Activated naive CD8-positive, alpha-beta T cell treated with anti-CD3 and anti-CD28 coated beads, Interleukin-2, amount 10 ng/mL, durations not matched to agents 7 days and 5 days (primary cell): ENCODE measurements at regions not wholly inside any gene's neighbourhood (a gene's known extent, or its start where the extent isn't known, plus 50 kb on each side); places are given as distances from the start of the nearest gene placed in this dataset.
A peak's percentile ranks its signal among the peaks of the same experiment; 100 is the strongest.
"Not testable (repeated sequence)": the region's sequence is repeated elsewhere in the genome, so short reads cannot be mapped to it uniquely, and the experiment has no call there.

Experiments used
- ATAC-seq: fragments of 150-1000 bp; cut with Tn5 transposase; one replicate; pipeline ENCODE4 v1.10.0; 2021; ENCODE audit warnings: low read depth, moderate library complexity
- POLR2A ChIA-PET: fragments of 350-600 bp; sonication (Branson Sonifier 250); formaldehyde crosslinking; loops from one replicate; lab custom pipeline; 2021; ENCODE audit warnings: antibody characterized with exemption; lab: Charles Lee
- DNase-seq: peaks from one replicate; pipeline ENCODE4 v3.0.0; 2021
- H3K27ac Mint-ChIP-seq: one replicate; pipeline ENCODE4 v1.8.0; 2022; ENCODE audit warnings: mild to moderate bottlenecking, mixed read lengths
- H3K27me3 Mint-ChIP-seq: one replicate; pipeline ENCODE4 v1.8.0; 2022; ENCODE audit warnings: mild to moderate bottlenecking, moderate library complexity, mixed read lengths
- H3K36me3 Mint-ChIP-seq: one replicate; pipeline ENCODE4 v1.8.0; 2021; ENCODE audit warnings: mild to moderate bottlenecking, mixed read lengths
- H3K4me1 Mint-ChIP-seq: one replicate; pipeline ENCODE4 v1.8.0; 2021; ENCODE audit warnings: mixed read lengths
- H3K4me3 Mint-ChIP-seq: one replicate; pipeline ENCODE4 v1.8.0; 2022; ENCODE audit warnings: mild to moderate bottlenecking, moderate library complexity, mixed read lengths
- H3K9me3 Mint-ChIP-seq: one replicate; pipeline ENCODE4 v1.8.0; 2021; ENCODE audit warnings: mixed read lengths

DNA sequence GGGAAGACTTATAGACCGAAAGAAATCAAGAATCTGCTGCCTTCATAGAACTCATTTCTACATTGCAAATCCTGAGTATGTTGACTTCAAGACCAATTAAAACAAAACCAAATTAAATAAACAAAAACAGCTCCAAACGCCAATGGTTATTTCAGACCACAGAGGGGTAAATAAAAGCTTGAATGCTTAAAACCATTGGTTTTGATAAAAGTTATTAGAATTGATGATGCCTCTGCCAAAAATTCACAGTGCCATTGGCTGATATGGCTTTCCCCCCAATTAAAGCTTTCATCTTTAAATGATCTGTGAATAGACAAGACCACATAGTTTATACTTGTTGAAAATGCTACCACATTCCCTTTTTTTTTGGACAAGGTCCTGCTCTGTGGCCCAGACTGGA lies 188.5 kb downstream of the NFKBIZ start:
- ATAC-seq (no peak), DNase-seq (no peak)
- Mint-ChIP-seq H3K36me3 (peaks cover 16% of the 10 kb centered on the region), H3K27ac (no peak overlapping the region), H3K4me3 (no peak overlapping the region), H3K9me3 (peaks cover 11% of the 10 kb centered on the region), H3K4me1 (no peaks in the 10 kb centered on the region), H3K27me3 (no peaks in the 10 kb centered on the region)
- POLR2A ChIA-PET, result interaction anchor here (1.0 kb wide), 1 partner anchor 188 kb away, joined by 4 read pairs; the partner anchor contains the start of gene NFKBIZ

DNA sequence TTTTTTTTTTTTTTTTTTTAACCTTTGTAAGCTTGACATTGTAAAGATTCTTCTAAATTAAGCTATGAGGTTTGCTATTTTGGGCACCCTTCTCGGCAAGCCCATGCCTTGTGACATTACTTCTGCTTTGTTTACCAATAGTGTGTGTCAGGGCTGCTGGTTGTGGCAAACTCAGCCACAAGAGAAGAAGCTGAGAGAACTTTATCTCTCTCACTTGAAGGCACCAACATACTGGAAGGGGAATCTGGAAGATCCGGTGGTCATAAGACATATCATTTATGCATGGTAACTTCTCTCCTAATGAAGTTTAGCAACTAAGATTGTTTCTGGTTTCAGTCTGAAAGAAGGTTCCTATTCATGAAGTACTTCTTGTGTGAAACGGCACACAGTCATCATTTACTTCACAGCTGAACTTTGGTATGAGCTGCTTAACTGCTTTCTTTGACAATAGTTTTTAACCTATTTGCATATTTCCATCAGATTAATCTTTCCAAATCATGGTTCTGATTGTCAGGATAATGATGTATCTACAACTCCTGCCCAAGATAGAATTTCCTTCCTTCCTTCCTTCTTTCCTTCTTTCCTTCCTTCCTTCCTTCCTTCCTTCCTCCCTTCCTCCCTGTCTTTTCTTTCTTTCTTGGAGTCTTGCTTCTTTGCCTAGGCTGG lies 189.3 kb downstream of the NFKBIZ start:
- POLR2A ChIA-PET, result no interaction called here
- Mint-ChIP-seq H3K27me3 (no peaks in the 10 kb centered on the region), H3K36me3 (peaks cover 16% of the 10 kb centered on the region), H3K27ac (no peak overlapping the region), H3K4me3 (no peak overlapping the region), H3K9me3 (peaks cover 11% of the 10 kb centered on the region), H3K4me1 (no peaks in the 10 kb centered on the region)
- ATAC-seq (no peak), DNase-seq (no peak)

DNA sequence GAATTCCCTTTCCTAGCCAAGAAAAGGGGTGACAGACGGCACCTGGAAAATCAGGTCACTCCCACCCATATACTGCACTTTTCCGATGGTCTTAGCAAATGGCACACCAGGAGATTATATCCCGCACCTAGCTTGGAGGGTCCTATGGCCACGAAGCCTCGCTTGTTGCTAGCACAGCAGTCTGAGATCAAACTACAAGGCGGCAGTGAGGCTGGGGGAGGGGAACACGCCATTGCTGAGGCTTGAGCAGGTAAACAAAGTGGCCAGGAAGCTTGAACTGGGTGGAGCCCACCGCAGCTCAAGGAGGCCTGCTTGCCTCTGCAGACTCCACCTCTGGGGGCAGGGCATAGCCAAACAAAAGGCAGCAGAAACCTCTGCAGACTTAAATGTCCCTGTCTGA lies 190.8 kb downstream of the NFKBIZ start:
- H3K4me3 Mint-ChIP-seq, ATAC-seq, H3K4me1 Mint-ChIP-seq, H3K27me3 Mint-ChIP-seq, DNase-seq, H3K27ac Mint-ChIP-seq, POLR2A ChIA-PET: not testable (repeated sequence)
- Mint-ChIP-seq H3K9me3 (peaks cover 14% of the 10 kb centered on the region), H3K36me3 (peaks cover 18% of the 10 kb centered on the region)

DNA sequence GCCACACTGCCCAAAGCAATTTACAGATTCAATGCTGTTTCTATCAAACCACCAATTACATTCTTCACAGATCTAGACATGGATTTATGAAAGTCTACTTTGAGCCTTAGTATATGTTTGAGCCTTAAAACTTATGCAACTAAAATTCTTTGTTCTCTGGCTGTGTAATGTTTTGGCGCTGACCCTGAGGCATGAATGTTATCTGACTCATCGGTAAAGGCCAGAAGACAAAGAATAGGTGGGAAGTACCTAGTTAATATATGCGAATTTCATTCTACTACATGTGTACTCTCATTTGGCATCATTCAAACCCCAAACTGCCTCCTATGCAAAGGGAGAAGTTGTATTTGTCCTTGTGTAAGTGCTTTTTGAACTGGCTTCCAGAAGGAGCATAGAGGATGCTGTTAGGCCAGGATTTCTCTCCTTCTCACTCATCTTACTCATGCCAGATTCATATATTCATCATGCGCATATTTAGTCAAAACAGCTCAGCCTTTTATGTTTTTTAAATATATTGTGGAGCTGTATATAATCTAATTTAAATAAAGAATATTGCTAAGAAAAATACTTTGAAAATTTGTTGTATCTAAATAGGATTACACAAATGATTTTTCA lies 204.2 kb downstream of the NFKBIZ start:
- Mint-ChIP-seq H3K27ac (no peak overlapping the region), H3K4me1 (peaks cover 17% of the 10 kb centered on the region)
- POLR2A ChIA-PET, result no interaction called here

DNA sequence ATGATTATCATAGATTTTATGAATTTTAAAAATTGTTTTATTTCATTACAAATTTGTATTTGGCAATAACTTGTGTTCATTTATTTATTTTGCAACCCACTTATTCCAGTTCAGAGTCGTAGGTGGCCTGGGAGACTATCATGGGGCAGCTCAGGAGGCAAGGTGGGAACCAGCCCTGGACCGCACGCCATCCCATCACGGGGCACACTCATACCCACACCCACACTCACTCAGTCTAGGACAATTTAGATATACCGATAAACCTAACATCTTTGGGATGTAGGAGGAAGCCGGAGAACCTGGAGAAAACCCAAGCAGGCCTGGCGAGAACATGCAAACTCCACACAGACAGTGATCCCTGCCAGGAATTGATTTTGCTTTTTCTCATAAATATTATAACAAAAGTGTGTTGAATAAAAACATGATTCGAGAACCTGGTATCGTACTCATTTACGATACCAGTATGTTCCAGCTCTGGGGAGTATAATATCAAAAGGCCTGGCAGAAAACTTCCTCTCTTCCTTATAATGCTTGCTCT lies 205.3 kb downstream of the NFKBIZ start:
- DNase-seq (no peak), ATAC-seq (no peak)
- Mint-ChIP-seq H3K36me3 (peaks cover 36% of the 10 kb centered on the region), H3K4me1 (peaks cover 28% of the 10 kb centered on the region), H3K27ac (no peak overlapping the region), H3K4me3 (no peak overlapping the region), H3K27me3 (no peaks in the 10 kb centered on the region), H3K9me3 (peaks cover 23% of the 10 kb centered on the region)
- POLR2A ChIA-PET, result no interaction called here

More for the DNA sequence above, 204.2 kb downstream of the NFKBIZ start:
- H3K27me3 Mint-ChIP-seq, result no peaks in the 10 kb centered on the region
- peaks cover 41% of the 10 kb centered on the region for H3K36me3 Mint-ChIP-seq
- no peak overlapping the region for H3K4me3 Mint-ChIP-seq
- DNase-seq (no peak), ATAC-seq (no peak)
- H3K9me3 Mint-ChIP-seq, result peaks cover 32% of the 10 kb centered on the region

DNA sequence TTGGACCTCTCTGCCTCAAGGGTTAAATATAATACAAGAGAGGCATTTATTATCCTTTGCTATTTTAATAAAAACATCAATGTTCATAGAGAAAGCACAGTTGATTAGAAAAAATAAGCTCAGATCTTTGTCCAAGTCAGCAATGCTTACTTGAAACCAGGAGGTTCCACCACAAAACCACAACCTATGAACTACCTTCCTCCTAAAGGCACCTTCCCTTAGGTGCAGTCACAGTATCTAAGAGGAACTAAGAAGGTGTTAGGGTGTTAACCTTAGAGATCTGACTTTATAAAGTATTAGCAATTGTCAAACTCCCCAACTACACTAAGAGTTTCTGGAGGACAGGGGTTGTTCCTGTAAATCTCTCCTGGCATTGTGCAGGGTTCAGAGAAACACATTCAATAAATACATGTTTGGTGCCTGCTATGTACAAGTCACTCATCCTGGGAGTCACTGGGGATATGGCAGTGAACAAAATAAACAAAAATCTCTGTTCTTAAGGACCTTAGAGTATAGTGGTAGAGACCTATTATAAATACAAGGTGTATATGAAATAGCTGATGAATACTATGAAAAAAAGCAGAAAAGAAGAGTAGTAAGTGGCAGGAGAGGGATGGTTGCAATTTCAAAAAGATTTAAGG lies 208.6 kb downstream of the NFKBIZ start:
- Mint-ChIP-seq H3K27me3 (no peaks in the 10 kb centered on the region), H3K27ac (peak overlapping the region; percentile 84), H3K36me3 (peaks cover 19% of the 10 kb centered on the region), H3K4me1 (peaks cover 29% of the 10 kb centered on the region), H3K4me3 (peak overlapping the region; percentile 7), H3K9me3 (peaks cover 6% of the 10 kb centered on the region)
- peak; percentile 86 for ATAC-seq
- POLR2A ChIA-PET, result interaction anchor here (1.0 to 2.2 kb wide), 3 partner anchors 162 to 230 kb away, joined by 3 to 10 read pairs (median 3); partner anchors contain the start of gene NFKBIZ
- no peak for DNase-seq

DNA sequence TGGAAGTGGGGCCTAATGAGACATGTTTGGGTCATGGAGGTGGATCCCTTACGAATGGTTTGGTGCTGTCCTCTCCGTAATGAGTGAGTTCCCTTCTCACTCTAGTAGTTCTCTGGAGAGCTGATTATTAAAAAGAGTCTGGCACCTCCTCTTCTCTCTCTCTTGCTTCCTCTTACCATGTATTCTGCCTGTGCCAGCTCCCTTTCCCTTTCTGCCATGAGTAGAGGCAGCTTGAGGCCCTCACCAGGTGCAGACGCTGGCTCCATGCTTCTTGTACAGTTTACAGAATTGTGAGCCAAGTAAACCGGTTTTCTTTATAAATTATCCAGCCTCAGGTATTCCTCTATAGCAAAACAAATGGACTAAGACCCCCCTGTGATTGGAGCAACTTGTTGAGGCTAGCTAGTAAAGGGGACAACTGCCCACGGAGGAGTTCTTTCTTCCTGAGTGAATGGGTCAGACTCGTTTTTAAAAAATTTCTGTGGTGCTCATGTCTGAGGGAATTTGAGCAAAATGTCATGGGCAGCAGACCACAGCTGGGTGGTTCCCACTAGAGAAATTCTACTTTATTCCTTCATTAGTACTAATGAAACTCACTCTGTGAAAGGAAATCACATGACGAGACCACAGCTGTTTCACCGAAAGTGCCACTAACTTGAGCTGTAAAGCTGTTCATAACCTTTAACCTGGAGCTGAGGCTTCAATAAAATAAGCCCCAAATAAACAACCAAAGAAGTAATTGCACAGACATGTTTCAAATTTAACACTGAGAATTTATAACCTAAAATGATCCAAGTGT lies 210.0 kb downstream of the NFKBIZ start:
- peak overlapping the region; percentile 84 for H3K27ac Mint-ChIP-seq
- H3K4me3 Mint-ChIP-seq, result peak overlapping the region; percentile 9
- ATAC-seq (no peak), DNase-seq (no peak)
- peaks cover 6% of the 10 kb centered on the region for H3K9me3 Mint-ChIP-seq
- peaks cover 29% of the 10 kb centered on the region for H3K4me1 Mint-ChIP-seq
- POLR2A ChIA-PET, result interaction anchor here (0.5 to 0.8 kb wide), 2 partner anchors 118 to 210 kb away, joined by 3 read pairs; partner anchors contain the start of gene NFKBIZ
- H3K27me3 Mint-ChIP-seq, result no peaks in the 10 kb centered on the region
- H3K36me3 Mint-ChIP-seq, result peaks cover 18% of the 10 kb centered on the region

DNA sequence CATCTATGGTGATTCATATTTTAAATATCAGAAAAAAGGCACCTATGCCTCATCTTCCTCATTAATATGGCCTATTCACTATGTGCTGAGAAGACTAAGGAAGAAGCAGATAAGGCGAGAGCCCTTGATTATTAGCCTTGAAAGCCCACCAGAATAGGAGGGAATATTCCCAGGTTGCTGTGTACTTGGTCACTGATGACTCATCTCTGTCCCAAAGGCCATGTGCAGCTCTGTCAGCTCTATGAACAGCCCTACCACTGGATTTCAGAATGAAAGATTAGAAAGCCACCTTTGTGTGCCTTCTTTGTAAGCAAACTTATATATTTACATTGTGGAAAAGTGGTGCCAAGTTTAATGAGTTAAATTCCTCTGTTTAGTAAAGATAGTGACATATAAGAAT lies 211.5 kb downstream of the NFKBIZ start:
- Mint-ChIP-seq H3K4me3 (no peak overlapping the region), H3K36me3 (peaks cover 14% of the 10 kb centered on the region)
- POLR2A ChIA-PET, result interaction anchor here (0.7 kb wide), 1 partner anchor 209 kb away, joined by 4 read pairs; no protein-coding TSS in a partner anchor

DNA sequence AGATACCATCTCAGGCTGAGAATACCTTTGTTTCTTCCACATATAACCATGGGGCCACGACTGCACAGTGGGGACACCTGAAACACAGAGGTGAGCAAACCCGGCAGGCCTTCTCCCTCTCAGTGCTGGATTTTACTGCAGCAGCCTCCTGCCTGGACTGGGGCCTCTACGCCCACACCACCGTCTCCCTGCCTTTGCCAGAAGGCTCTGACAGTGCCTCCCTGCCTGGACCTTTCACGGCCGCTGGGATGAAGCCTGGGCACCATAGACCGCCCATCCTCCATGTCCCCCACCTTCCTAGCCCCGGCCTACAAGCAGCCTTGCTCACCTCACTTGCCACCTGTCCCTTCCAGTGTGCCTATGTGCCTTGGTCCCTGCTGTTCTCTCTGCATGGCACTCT lies 214.3 kb downstream of the NFKBIZ start:
- H3K36me3 Mint-ChIP-seq, result peaks cover 4% of the 10 kb centered on the region
- POLR2A ChIA-PET, result no interaction called here
- ATAC-seq (no peak), DNase-seq (no peak)
- H3K4me3 Mint-ChIP-seq, result no peak overlapping the region
- peaks cover 11% of the 10 kb centered on the region for H3K4me1 Mint-ChIP-seq
- no peak overlapping the region for H3K27ac Mint-ChIP-seq
- no peaks in the 10 kb centered on the region for H3K27me3 Mint-ChIP-seq
- H3K9me3 Mint-ChIP-seq, result peaks cover 2% of the 10 kb centered on the region

More for the DNA sequence above, 211.5 kb downstream of the NFKBIZ start:
- DNase-seq (no peak), ATAC-seq (no peak)
- Mint-ChIP-seq H3K27me3 (no peaks in the 10 kb centered on the region), H3K27ac (no peak overlapping the region), H3K9me3 (peaks cover 4% of the 10 kb centered on the region), H3K4me1 (peaks cover 28% of the 10 kb centered on the region)

DNA sequence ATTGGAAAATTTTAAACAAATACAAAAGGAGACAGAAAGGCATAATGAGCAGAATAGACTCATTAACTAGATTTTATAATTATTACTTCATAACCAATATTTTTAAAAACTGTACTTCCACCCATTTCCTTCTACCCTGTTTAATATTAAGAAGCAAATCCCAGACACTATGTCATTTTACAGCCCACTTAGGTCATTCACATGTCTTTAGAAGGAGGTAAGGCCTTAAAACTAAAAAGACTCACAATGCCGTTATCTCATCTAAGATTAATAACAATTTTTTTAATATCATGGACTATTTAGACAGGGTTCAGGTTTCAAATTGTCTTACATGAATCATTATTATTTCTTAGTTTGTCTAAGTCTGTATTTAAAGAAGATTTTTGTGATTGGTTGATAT lies 217.2 kb downstream of the NFKBIZ start:
- ATAC-seq (no peak), DNase-seq (no peak)
- Mint-ChIP-seq H3K27me3 (no peaks in the 10 kb centered on the region), H3K4me3 (no peak overlapping the region), H3K36me3 (peaks cover 4% of the 10 kb centered on the region), H3K27ac (no peak overlapping the region), H3K4me1 (no peaks in the 10 kb centered on the region), H3K9me3 (peaks cover 6% of the 10 kb centered on the region)
- POLR2A ChIA-PET, result no interaction called here

DNA sequence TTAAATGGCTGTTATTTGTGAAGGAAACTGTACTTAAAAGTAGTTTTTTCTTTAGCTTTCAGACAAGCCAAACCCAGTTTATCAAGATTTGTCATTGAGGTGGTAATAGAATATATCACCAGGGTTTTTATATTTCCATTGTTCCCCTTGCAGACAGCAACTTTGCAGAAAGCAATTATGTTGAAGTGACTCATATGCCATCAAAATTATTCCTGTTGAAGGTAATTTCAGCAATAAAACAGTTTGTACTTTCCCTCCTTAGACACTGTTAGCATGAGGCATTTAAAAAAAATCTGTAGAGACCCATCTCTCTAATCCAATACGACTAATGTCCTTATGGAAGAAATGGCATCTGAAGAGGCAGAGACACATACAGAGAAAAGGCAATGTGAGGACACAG lies 219.0 kb downstream of the NFKBIZ start:
- Mint-ChIP-seq H3K9me3 (peaks cover 6% of the 10 kb centered on the region), H3K4me1 (no peaks in the 10 kb centered on the region), H3K27me3 (no peaks in the 10 kb centered on the region), H3K27ac (no peak overlapping the region), H3K4me3 (no peak overlapping the region), H3K36me3 (peaks cover 4% of the 10 kb centered on the region)
- no peak for ATAC-seq
- DNase-seq, result no peak
- POLR2A ChIA-PET, result no interaction called here

DNA sequence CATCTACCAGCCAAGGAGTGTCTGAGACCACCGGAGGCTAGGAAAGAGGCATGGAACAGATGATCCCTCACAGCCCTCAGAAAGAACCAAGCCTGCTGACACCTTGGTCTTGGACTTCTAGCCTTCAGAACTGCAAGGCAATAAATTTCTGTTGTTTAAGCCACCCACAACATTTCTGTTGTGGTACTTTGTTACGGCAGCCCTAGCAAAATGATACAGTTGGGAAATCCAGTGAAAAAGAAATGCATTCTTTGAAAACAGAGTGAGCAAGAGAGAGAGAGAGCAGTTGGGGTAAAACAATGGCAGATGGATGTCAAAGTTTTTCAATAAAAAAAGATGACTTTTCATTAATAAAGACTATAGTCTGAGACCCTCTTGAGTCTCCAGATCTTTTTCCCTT lies 219.4 kb downstream of the NFKBIZ start:
- no peak overlapping the region for H3K27ac Mint-ChIP-seq
- no peak for ATAC-seq
- POLR2A ChIA-PET, result no interaction called here
- H3K9me3 Mint-ChIP-seq, result peaks cover 6% of the 10 kb centered on the region
- H3K36me3 Mint-ChIP-seq, result peaks cover 4% of the 10 kb centered on the region
- H3K4me1 Mint-ChIP-seq, result no peaks in the 10 kb centered on the region
- H3K4me3 Mint-ChIP-seq, result no peak overlapping the region
- no peak for DNase-seq
- H3K27me3 Mint-ChIP-seq, result no peaks in the 10 kb centered on the region

DNA sequence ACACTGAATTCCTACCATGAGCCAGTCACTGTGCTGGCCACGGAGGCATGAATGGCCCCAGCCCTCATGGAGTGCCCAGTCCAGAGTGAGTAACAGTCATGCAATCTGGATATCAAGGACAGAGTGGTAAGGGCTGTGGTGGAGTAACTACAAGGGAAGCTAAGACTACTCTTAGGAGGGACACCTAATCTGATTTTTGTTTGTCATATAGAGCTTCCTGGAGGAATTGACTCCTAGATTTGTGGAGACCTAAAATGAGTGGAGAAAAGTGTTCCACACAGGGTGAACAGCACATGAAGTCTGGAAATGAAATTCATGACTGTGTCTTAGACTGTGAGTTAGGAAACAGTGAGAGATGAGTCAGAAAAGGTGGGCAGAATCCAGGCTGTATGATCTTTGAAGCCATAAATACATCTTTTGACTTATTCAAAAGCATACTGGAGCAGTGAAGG lies 219.9 kb downstream of the NFKBIZ start:
- Mint-ChIP-seq H3K9me3 (peaks cover 8% of the 10 kb centered on the region), H3K27ac (no peak overlapping the region), H3K4me3 (no peak overlapping the region), H3K4me1 (no peaks in the 10 kb centered on the region), H3K27me3 (no peaks in the 10 kb centered on the region), H3K36me3 (peaks cover 4% of the 10 kb centered on the region)
- POLR2A ChIA-PET, result no interaction called here
- no peak for ATAC-seq
- DNase-seq, result no peak
